ENCODE measurements at regions not wholly inside any gene's neighbourhood (a gene's known extent, or its start where the extent isn't known, plus 50 kb on each side); places are given as distances from the start of the nearest gene placed in this dataset.

GRCh38 chr17:54220829-54221228, 398.1 kb downstream of the KIF2B start:
- H3K9me3 ChIP-seq (ENCODE audit: control insufficient read depth, insufficient read depth, low read length) = peaks cover 4% of the 10 kb centered on the region; the same call in 1 of the 2 replicates
- no peaks in the 10 kb centered on the region for H3K27me3 ChIP-seq (ENCODE audit: control insufficient read depth, insufficient read depth, low read length)
- no peak overlapping the region for H3K9ac ChIP-seq (ENCODE audit: low read depth, low read length)
- no peak for DNase-seq
- H3K56ac ChIP-seq (ENCODE audit: extremely low read depth, insufficient read depth, low read length) = no peak overlapping the region
- no peak overlapping the region for H4K5ac ChIP-seq (ENCODE audit: low read depth, low read length)
- ChIA-PET POLR2A (ENCODE audit: unreplicated experiment) (no interaction called here), CTCF (no interaction called here)
- H3K4ac ChIP-seq (ENCODE audit: low read depth, low read length) = no peak overlapping the region
- no peaks in the 10 kb centered on the region for H4K20me1 ChIP-seq (ENCODE audit: insufficient read depth, low read length)
- H3K27ac ChIP-seq (ENCODE audit: insufficient read depth, low read length) = no peak overlapping the region
- H3K4me3 ChIP-seq (ENCODE audit: insufficient read depth, low read depth, low read length) = no peak overlapping the region
- H3K18ac ChIP-seq (ENCODE audit: low read depth, low read length) = no peak overlapping the region
- H4K91ac ChIP-seq (ENCODE audit: insufficient read depth, low read depth, low read length) = no peak overlapping the region
- no peaks in the 10 kb centered on the region for H3K36me3 ChIP-seq (ENCODE audit: control insufficient read depth, insufficient read depth, low read length)
- no peak overlapping the region for H3K4me2 ChIP-seq (ENCODE audit: low read depth, low read length)
- no peak overlapping the region for H2BK15ac ChIP-seq (ENCODE audit: low read depth, low read length)
- no peak overlapping the region for H2AK5ac ChIP-seq (ENCODE audit: low read depth, low read length)
- no TSS peak for BruUV-seq (replicated peaks)
- intact Hi-C loops (cut with micrococcal nuclease) = no loop called here
- no peaks in the 10 kb centered on the region for H3K79me1 ChIP-seq (ENCODE audit: low read depth in 1 of 2, low read length in 2 of 2)
- in situ Hi-C loops (cut with MboI; ENCODE audit: low sequenced_read_pairs) = no loop called here
- H3K23ac ChIP-seq (ENCODE audit: low read depth, low read length) = no peak overlapping the region
- no CpG with 5 or more reads among the region's 1 CpG for WGBS, 2 experiments (ENCODE audit: extremely low coverage in 2 of 2, insufficient read length in 1 of 2)
- no peak overlapping the region for H2BK20ac ChIP-seq (ENCODE audit: low read depth, low read length)
- no peaks in the 10 kb centered on the region for H3K9me1 ChIP-seq (ENCODE audit: insufficient read depth, low read length)
- no peak overlapping the region for H2AK9ac ChIP-seq (replicated peaks; ENCODE audit: low read depth, low read length, poor library complexity)
- no peak overlapping the region for H2BK120ac ChIP-seq (ENCODE audit: low read depth, low read length)
- no peak overlapping the region for H2BK5ac ChIP-seq (ENCODE audit: low read depth, low read length, poor library complexity, severe bottlenecking)
- H4K8ac ChIP-seq (ENCODE audit: low read depth in 2 of 2, low read length in 2 of 2) = no peak overlapping the region
- no peaks in the 10 kb centered on the region for H3K4me1 ChIP-seq (ENCODE audit: control insufficient read depth, insufficient read depth, low read length)
- dilution Hi-C loops (cut with HindIII; ENCODE audit: low sequenced_read_pairs, unreplicated experiment) = no loop called here
- no peak for TF ChIP-seq BHLHE40 (IDR thresholded peaks at IDR 0.05; ENCODE audit: low read depth, low read length)
- TF ChIP-seq FOS (IDR thresholded peaks at IDR 0.05; ENCODE audit: low read depth, low read length) = no peak
- no peak for ATAC-seq (ENCODE audit: low read depth)
- no peak overlapping the region for H2AFZ ChIP-seq (replicated peaks; ENCODE audit: low read length, poor library complexity)
- H3K14ac ChIP-seq (replicated peaks; ENCODE audit: low read depth, low read length) = no peak overlapping the region

Data from IMR-90 (cell line).